ENCODE measurements at regions not wholly inside any gene's neighbourhood (a gene's known extent, or its start where the extent isn't known, plus 50 kb on each side); places are given as distances from the start of the nearest gene placed in this dataset.

GRCh38 chr11:30147293-30147692 is 83.5 kb upstream of the FSHB start (continued):
- TF ChIP-seq NANOG (IDR thresholded peaks at IDR 0.05; ENCODE audit: borderline replicate concordance) (no peak), REST (IDR thresholded peaks at IDR 0.05; ENCODE audit: unreplicated experiment) (no peak), CTCF (conservative IDR thresholded peaks at IDR 0.05; ENCODE audit: low read depth in 2 of 2) (no peak), POLR2AphosphoS5 (IDR thresholded peaks at IDR 0.05; ENCODE audit: low read depth) (no peak)

GRCh38 chr11:30149998-30150397 is 80.8 kb upstream of the FSHB start:
- H3K4me3 ChIP-seq, result no peak overlapping the region
- no peaks in the 10 kb centered on the region for H3K36me3 Mint-ChIP-seq (ENCODE audit: low read depth)
- no peaks in the 10 kb centered on the region for H3F3A ChIP-seq (replicated peaks; ENCODE audit: low read depth)
- peaks cover 3% of the 10 kb centered on the region for H3K27me3 Mint-ChIP-seq (ENCODE audit: insufficient read depth, low read depth, poor library complexity)
- no peak for ATAC-seq
- DNase-seq (ENCODE audit: low spot score), result no peak
- H3K4me3 Mint-ChIP-seq, result no peak overlapping the region
- TF ChIP-seq POLR2AphosphoS5 (IDR thresholded peaks at IDR 0.05; ENCODE audit: low read depth) (no peak), CTCF (conservative IDR thresholded peaks at IDR 0.05; ENCODE audit: low read depth in 2 of 2) (no peak)
- no peaks in the 10 kb centered on the region for H3K9me2 ChIP-seq (ENCODE audit: insufficient read depth)
- no peaks in the 10 kb centered on the region for H4K20me1 ChIP-seq (replicated peaks; ENCODE audit: insufficient read depth)
- H3K27ac Mint-ChIP-seq, result no peak overlapping the region
- H3K27ac ChIP-seq (ENCODE audit: low read depth), result no peak overlapping the region
- H3K4me1 Mint-ChIP-seq, result peaks cover 12% of the 10 kb centered on the region
- no peaks in the 10 kb centered on the region for H3K36me3 ChIP-seq (ENCODE audit: insufficient read depth)
- no peaks in the 10 kb centered on the region for H3K79me2 ChIP-seq (replicated peaks; ENCODE audit: insufficient read depth)
- H3K9me3 Mint-ChIP-seq, result no peaks in the 10 kb centered on the region
- H2AFZ ChIP-seq, result no peak overlapping the region
- H3K27me3 ChIP-seq (ENCODE audit: insufficient read depth), result peaks cover 24% of the 10 kb centered on the region; the same call in 1 of the 2 replicates
- H3K4me1 ChIP-seq (ENCODE audit: insufficient read depth), result no peaks in the 10 kb centered on the region; the same call in 1 of the 2 replicates
- no peak overlapping the region for H3K4me2 ChIP-seq

- no peaks in the 10 kb centered on the region; the same call in 1 of the 2 replicates for H3K4me1 ChIP-seq (ENCODE audit: insufficient read depth)
- no peaks in the 10 kb centered on the region for H3K9me2 ChIP-seq (ENCODE audit: insufficient read depth)
- H3K36me3 Mint-ChIP-seq (ENCODE audit: low read depth), result no peaks in the 10 kb centered on the region
- H3K79me2 ChIP-seq (replicated peaks; ENCODE audit: insufficient read depth), result no peaks in the 10 kb centered on the region
- no peaks in the 10 kb centered on the region for H3K9me3 Mint-ChIP-seq
- H3K4me2 ChIP-seq, result no peak overlapping the region
- no peaks in the 10 kb centered on the region for H3F3A ChIP-seq (replicated peaks; ENCODE audit: low read depth)
- ATAC-seq, result peak; percentile 31; the same call in 1 of the 3 replicates
- peaks cover 3% of the 10 kb centered on the region for H3K27me3 Mint-ChIP-seq (ENCODE audit: insufficient read depth, low read depth, poor library complexity)
- no peak overlapping the region for H3K4me3 Mint-ChIP-seq
- no peak overlapping the region for H3K4me3 ChIP-seq
- H3K27ac ChIP-seq (ENCODE audit: low read depth), result no peak overlapping the region
- H3K27ac Mint-ChIP-seq, result no peak overlapping the region
- peaks cover 24% of the 10 kb centered on the region; the same call in 1 of the 2 replicates for H3K27me3 ChIP-seq (ENCODE audit: insufficient read depth)
- H3K36me3 ChIP-seq (ENCODE audit: insufficient read depth), result no peaks in the 10 kb centered on the region
- no peak for DNase-seq (ENCODE audit: low spot score)
- H2AFZ ChIP-seq, result no peak overlapping the region
- H4K20me1 ChIP-seq (replicated peaks; ENCODE audit: insufficient read depth), result no peaks in the 10 kb centered on the region
- H3K4me1 Mint-ChIP-seq, result peaks cover 12% of the 10 kb centered on the region
- TF ChIP-seq EZH2 (IDR thresholded peaks at IDR 0.05; ENCODE audit: low read depth, unreplicated experiment), result no peak
- no peak for TF ChIP-seq ETS1 (IDR thresholded peaks at IDR 0.05)
- no peak for TF ChIP-seq STAT1 (IDR thresholded peaks at IDR 0.05; ENCODE audit: unreplicated experiment)
- no peak for TF ChIP-seq NANOG (IDR thresholded peaks at IDR 0.05; ENCODE audit: borderline replicate concordance)
- no peak for TF ChIP-seq POLR2AphosphoS5 (IDR thresholded peaks at IDR 0.05; ENCODE audit: low read depth)
- no peak for TF ChIP-seq ZNF114 (CRISPR knock-in tag; IDR thresholded peaks at IDR 0.05)
- no peak for TF ChIP-seq CTCF (conservative IDR thresholded peaks at IDR 0.05; ENCODE audit: low read depth in 2 of 2)
Measured at GRCh38 chr11:30150425-30150824, 80.4 kb upstream of the FSHB start.

Data from GM23338 (cell line).